Activated CD4-positive, alpha-beta T cell treated with anti-CD3 and anti-CD28 coated beads, Interleukin-10, Interleukin-2, amounts not matched to agents 100 ng/mL and 50 ng/mL, durations not matched to agents 16 hours and 8 hours (primary cell): ENCODE measurements at regions not wholly inside any gene's neighbourhood (a gene's known extent, or its start where the extent isn't known, plus 50 kb on each side); places are given as distances from the start of the nearest gene placed in this dataset.

Source experiments
- DNase-seq: peaks from one replicate; pipeline ENCODE4 v3.0.0-alpha.2; 2020

- DNase-seq, result no peak
These were observed 604.9 kb upstream of the AGTR1 start for GRCh38 chr3:148092624-148093347.

- DNase-seq, result no peak
These were observed 604.0 kb upstream of the AGTR1 start for GRCh38 chr3:148093753-148094152.

- DNase-seq, result no peak
These were observed 601.7 kb upstream of the AGTR1 start for GRCh38 chr3:148095962-148096361.

GRCh38 chr3:148100476-148100875, 597.2 kb upstream of the AGTR1 start:
- DNase-seq, result no peak

- no peak for DNase-seq
These were observed 596.6 kb upstream of the AGTR1 start for GRCh38 chr3:148101061-148101460.

- no peak for DNase-seq
These were observed 595.5 kb upstream of the AGTR1 start for GRCh38 chr3:148102156-148102555.

GRCh38 chr3:148106062-148106461, 591.6 kb upstream of the AGTR1 start:
- no peak for DNase-seq

- DNase-seq, result no peak
These were observed 570.7 kb upstream of the AGTR1 start for GRCh38 chr3:148126956-148127355.

- DNase-seq, result no peak
These were observed 569.6 kb upstream of the AGTR1 start for GRCh38 chr3:148128136-148128535.

- DNase-seq, result no peak
These were observed 565.6 kb upstream of the AGTR1 start for GRCh38 chr3:148131990-148132638.

GRCh38 chr3:148136816-148137215, 560.9 kb upstream of the AGTR1 start:
- DNase-seq, result no peak

GRCh38 chr3:148146241-148146640, 551.5 kb upstream of the AGTR1 start:
- DNase-seq, result no peak

GRCh38 chr3:148146947-148147826, 550.5 kb upstream of the AGTR1 start:
- DNase-seq, result no peak

GRCh38 chr3:148147903-148148302, 549.8 kb upstream of the AGTR1 start:
- no peak for DNase-seq

- no peak for DNase-seq
These were observed 548.1 kb upstream of the AGTR1 start for GRCh38 chr3:148149556-148149955.

- DNase-seq, result no peak
These were observed 547.6 kb upstream of the AGTR1 start for GRCh38 chr3:148150141-148150540.

- no peak for DNase-seq
These were observed 539.5 kb upstream of the AGTR1 start for GRCh38 chr3:148158210-148158609.

GRCh38 chr3:148162132-148162531, 535.6 kb upstream of the AGTR1 start:
- no peak for DNase-seq

GRCh38 chr3:148168347-148168746, 529.4 kb upstream of the AGTR1 start:
- no peak for DNase-seq

GRCh38 chr3:148173851-148174250, 523.9 kb upstream of the AGTR1 start:
- no peak for DNase-seq

GRCh38 chr3:148175214-148175613, 522.5 kb upstream of the AGTR1 start:
- DNase-seq, result no peak

- no peak for DNase-seq
These were observed 519.2 kb upstream of the AGTR1 start for GRCh38 chr3:148178503-148178902.

- DNase-seq, result no peak
These were observed 512.9 kb upstream of the AGTR1 start for GRCh38 chr3:148184798-148185197.

- no peak for DNase-seq
These were observed 510.8 kb upstream of the AGTR1 start for GRCh38 chr3:148186881-148187280.
